Hepatocyte (in vitro differentiated cells): ENCODE measurements at regions not wholly inside any gene's neighbourhood (a gene's known extent, or its start where the extent isn't known, plus 50 kb on each side); places are given as distances from the start of the nearest gene placed in this dataset.
"Not testable (repeated sequence)": the region's sequence is repeated elsewhere in the genome, so short reads cannot be mapped to it uniquely, and the experiment has no call there.

Source experiments
- DNase-seq: peaks from one replicate; pipeline ENCODE4 v3.0.0-alpha.2; 2016; ENCODE audit warnings: low spot score
- H2AFZ ChIP-seq: fragments of 200-600 bp; sonication (generic); 2 replicates; pipeline ENCODE4 v1.6.0; 2016; ENCODE audit warnings: antibody characterized with exemption, mild to moderate bottlenecking
- H3K27ac ChIP-seq: fragments of 200-600 bp; sonication (generic); 2 replicates; pipeline ENCODE4 v1.5.1; 2016; ENCODE audit warnings: mild to moderate bottlenecking
- H3K27me3 ChIP-seq: fragments of 200-600 bp; sonication (generic); 2 replicates; pipeline ENCODE4 v1.6.1; 2016
- H3K36me3 ChIP-seq: fragments of 200-600 bp; sonication (generic); replicated peaks from 2 replicates; pipeline ENCODE4 v1.5.1; 2016; ENCODE audit warnings: low read depth; ENCODE audit not compliant: insufficient read depth
- H3K4me1 ChIP-seq: fragments of 200-600 bp; sonication (generic); 2 replicates; pipeline ENCODE4 v1.5.1; 2016; ENCODE audit warnings: mild to moderate bottlenecking, moderate library complexity; ENCODE audit not compliant: insufficient read depth
- H3K4me2 ChIP-seq: fragments of 200-600 bp; sonication (generic); 2 replicates; pipeline ENCODE4 v1.6.0; 2016
- H3K4me3 ChIP-seq: fragments of 200-600 bp; sonication (generic); 2 replicates; pipeline ENCODE4 v1.5.1; 2016; ENCODE audit warnings: mild to moderate bottlenecking
- H3K79me2 ChIP-seq: fragments of 200-600 bp; sonication (generic); 2 replicates; pipeline ENCODE4 v1.6.0; 2017; ENCODE audit warnings: mild to moderate bottlenecking
- H3K9me2 ChIP-seq: fragments of 200-600 bp; sonication (generic); replicated peaks from 2 replicates; pipeline ENCODE4 v1.6.0; 2017; ENCODE audit warnings: mild to moderate bottlenecking; ENCODE audit not compliant: insufficient read depth
- H3K9me3 ChIP-seq: fragments of 200-600 bp; sonication (generic); 2 replicates; pipeline ENCODE4 v1.5.1; 2016; ENCODE audit warnings: low read depth, mild to moderate bottlenecking
- H4K20me1 ChIP-seq: fragments of 200-600 bp; sonication (generic); 2 replicates; pipeline ENCODE4 v1.6.0; 2016; ENCODE audit warnings: mild to moderate bottlenecking; ENCODE audit not compliant: insufficient read depth, poor library complexity, severe bottlenecking
- EZH2 ChIP-seq: fragments of 200-600 bp; sonication (generic); IDR thresholded peaks from 2 replicates; pipeline ENCODE4 v1.6.1; 2016; ENCODE audit warnings: antibody characterized with exemption, mild to moderate bottlenecking, borderline replicate concordance
- EZH2phosphoT487 ChIP-seq: fragments of 200-600 bp; sonication (generic); IDR thresholded peaks from one replicate; pipeline ENCODE4 v1.6.1; 2018; ENCODE audit warnings: antibody characterized with exemption, mild to moderate bottlenecking, low read depth, moderate library complexity; ENCODE audit not compliant: unreplicated experiment, severe bottlenecking
- whole genome bisulfite sequencing: methylation state at CpG from one replicate; pipeline ENCODE4 v1.1.6; 2016; ENCODE audit warnings: low lambda C conversion rate; ENCODE audit errors: missing lambda C conversion rate; 5-methylcytosine and 5-hydroxymethylcytosine counted together
- TF ChIP-seq, protein P1 (sequence below): fragments of 200-600 bp; sonication (generic); IDR thresholded peaks from 2 replicates; pipeline ENCODE4 v1.5.1; 2016; ENCODE audit warnings: antibody characterized with exemption, mild to moderate bottlenecking; ENCODE audit not compliant: poor library complexity

DNA sequence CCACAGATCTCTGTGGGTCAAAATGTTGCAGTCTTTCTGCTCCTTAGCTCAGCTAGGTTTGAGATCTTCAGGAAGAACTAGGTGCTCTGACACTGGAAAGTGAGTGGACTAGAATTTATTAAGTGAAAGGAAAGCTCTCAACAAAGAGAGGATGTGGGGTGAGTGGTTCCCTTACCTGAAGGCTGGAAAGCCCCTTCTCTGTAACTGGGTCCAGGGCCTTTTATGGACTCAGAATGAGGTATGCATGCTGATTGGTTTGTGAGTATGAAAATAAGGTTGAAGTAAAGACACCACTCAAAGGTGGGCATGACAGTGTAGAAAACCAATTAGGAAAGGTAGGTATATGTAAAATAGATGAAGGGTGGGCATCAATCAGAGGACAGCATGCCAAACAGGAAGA, 485.5 kb downstream of the CD109 start:
- no peaks in the 10 kb centered on the region for H3K79me2 ChIP-seq
- H3K27ac ChIP-seq, result no peak overlapping the region
- no peaks in the 10 kb centered on the region for H3K27me3 ChIP-seq
- no peaks in the 10 kb centered on the region for H4K20me1 ChIP-seq
- no peak for DNase-seq
- no peak overlapping the region for H3K4me2 ChIP-seq
- no peaks in the 10 kb centered on the region for H3K36me3 ChIP-seq
- no peak overlapping the region for H2AFZ ChIP-seq
- no peak overlapping the region for H3K4me3 ChIP-seq
- H3K9me3 ChIP-seq, result no peaks in the 10 kb centered on the region
- no peaks in the 10 kb centered on the region for H3K4me1 ChIP-seq
- no peaks in the 10 kb centered on the region for H3K9me2 ChIP-seq
- no peak for TF ChIP-seq EZH2
- TF ChIP-seq, protein P1, sequence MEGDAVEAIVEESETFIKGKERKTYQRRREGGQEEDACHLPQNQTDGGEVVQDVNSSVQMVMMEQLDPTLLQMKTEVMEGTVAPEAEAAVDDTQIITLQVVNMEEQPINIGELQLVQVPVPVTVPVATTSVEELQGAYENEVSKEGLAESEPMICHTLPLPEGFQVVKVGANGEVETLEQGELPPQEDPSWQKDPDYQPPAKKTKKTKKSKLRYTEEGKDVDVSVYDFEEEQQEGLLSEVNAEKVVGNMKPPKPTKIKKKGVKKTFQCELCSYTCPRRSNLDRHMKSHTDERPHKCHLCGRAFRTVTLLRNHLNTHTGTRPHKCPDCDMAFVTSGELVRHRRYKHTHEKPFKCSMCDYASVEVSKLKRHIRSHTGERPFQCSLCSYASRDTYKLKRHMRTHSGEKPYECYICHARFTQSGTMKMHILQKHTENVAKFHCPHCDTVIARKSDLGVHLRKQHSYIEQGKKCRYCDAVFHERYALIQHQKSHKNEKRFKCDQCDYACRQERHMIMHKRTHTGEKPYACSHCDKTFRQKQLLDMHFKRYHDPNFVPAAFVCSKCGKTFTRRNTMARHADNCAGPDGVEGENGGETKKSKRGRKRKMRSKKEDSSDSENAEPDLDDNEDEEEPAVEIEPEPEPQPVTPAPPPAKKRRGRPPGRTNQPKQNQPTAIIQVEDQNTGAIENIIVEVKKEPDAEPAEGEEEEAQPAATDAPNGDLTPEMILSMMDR, result no peak
- no peak for TF ChIP-seq EZH2phosphoT487

GRCh38 chr6:74177506-74177905, 481.5 kb downstream of the CD109 start:
- H3K4me1 ChIP-seq, result no peaks in the 10 kb centered on the region
- DNase-seq, result no peak
- TF ChIP-seq EZH2phosphoT487 (no peak), EZH2 (no peak)
- TF ChIP-seq, protein P1, result no peak
- H3K27me3 ChIP-seq, result no peaks in the 10 kb centered on the region
- no peaks in the 10 kb centered on the region for H4K20me1 ChIP-seq
- H3K9me2 ChIP-seq, result no peaks in the 10 kb centered on the region
- H3K4me2 ChIP-seq, result no peak overlapping the region
- H3K4me3 ChIP-seq, result no peak overlapping the region
- H3K27ac ChIP-seq, result no peak overlapping the region
- H3K36me3 ChIP-seq, result no peaks in the 10 kb centered on the region
- no peaks in the 10 kb centered on the region for H3K9me3 ChIP-seq
- no peaks in the 10 kb centered on the region for H3K79me2 ChIP-seq
- no peak overlapping the region for H2AFZ ChIP-seq
- 91% methylated on average over 4 of the region's 4 CpGs for WGBS

- not testable (repeated sequence) for H3K27ac ChIP-seq, H3K79me2 ChIP-seq, H3K27me3 ChIP-seq, H3K4me2 ChIP-seq, H3K9me3 ChIP-seq, H3K4me1 ChIP-seq, H4K20me1 ChIP-seq, DNase-seq, H3K36me3 ChIP-seq, H3K4me3 ChIP-seq, H3K9me2 ChIP-seq, H2AFZ ChIP-seq
- WGBS, result 96% methylated on average over 2 of the region's 2 CpGs
These were observed 474.5 kb downstream of the CD109 start for GRCh38 chr6:74170550-74170949.

DNA sequence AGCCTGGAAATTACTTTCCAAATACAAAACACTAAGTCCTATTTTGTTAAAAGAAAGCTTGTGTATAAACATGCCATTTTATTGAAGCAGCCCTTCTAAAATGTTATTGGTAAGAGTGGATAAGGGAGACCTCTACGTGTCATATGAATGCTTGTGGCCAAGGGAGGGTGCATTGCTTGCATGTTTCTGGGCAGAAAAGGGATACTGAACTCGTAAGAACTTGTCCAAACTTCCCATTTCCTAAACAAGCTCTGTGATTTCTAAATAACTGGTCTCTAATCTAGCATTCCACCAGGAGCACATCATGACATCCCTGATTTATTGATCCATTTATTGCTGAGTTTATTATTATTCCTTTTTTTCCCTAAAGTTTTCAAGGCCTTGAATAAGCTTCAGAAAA, 474.1 kb downstream of the CD109 start:
- no peak for DNase-seq
- TF ChIP-seq EZH2, result no peak
- no peak for TF ChIP-seq EZH2phosphoT487
- TF ChIP-seq, protein P1, result no peak
- WGBS, result 57% methylated on average over 2 of the region's 2 CpGs
- H3K4me2 ChIP-seq, result no peak overlapping the region
- H3K4me3 ChIP-seq, result no peak overlapping the region
- H3K27me3 ChIP-seq, result no peaks in the 10 kb centered on the region
- no peaks in the 10 kb centered on the region for H4K20me1 ChIP-seq
- no peaks in the 10 kb centered on the region for H3K9me2 ChIP-seq
- H3K4me1 ChIP-seq, result peaks cover 5% of the 10 kb centered on the region
- H2AFZ ChIP-seq, result no peak overlapping the region
- H3K9me3 ChIP-seq, result no peaks in the 10 kb centered on the region
- no peaks in the 10 kb centered on the region for H3K79me2 ChIP-seq
- H3K27ac ChIP-seq, result no peak overlapping the region
- no peaks in the 10 kb centered on the region for H3K36me3 ChIP-seq
